ENCODE measurements at regions not wholly inside any gene's neighbourhood (a gene's known extent, or its start where the extent isn't known, plus 50 kb on each side); places are given as distances from the start of the nearest gene placed in this dataset.
"Not testable (repeated sequence)": the region's sequence is repeated elsewhere in the genome, so short reads cannot be mapped to it uniquely, and the experiment has no call there.

DNA sequence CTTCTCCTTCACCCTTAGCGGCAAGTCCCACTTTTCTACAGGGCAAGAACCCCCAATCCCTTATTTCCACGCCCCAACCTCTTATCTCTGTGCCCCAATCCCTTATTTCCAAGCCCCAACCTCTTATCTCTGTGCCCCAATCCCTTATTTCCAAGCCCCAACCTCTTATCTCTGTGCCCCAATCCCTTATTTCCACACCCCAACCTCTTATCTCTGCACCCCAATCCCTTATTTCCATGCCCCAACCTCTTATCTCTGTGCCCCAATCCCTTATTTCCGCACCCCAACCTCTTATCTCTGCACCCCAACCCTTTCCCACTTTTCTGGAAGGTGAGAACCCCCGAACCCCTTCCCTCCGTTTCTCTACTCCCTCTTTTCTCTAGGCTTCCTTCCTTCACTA is 116.1 kb upstream of the GJE1 start:
- H3K4me3 Mint-ChIP-seq; H3K9me3 Mint-ChIP-seq; H3K27ac Mint-ChIP-seq; H3K36me3 Mint-ChIP-seq; DNase-seq (ENCODE audit: low spot score in 2 of 2); ATAC-seq: not testable (repeated sequence)
- peaks cover 12% of the 10 kb centered on the region for H3K4me1 Mint-ChIP-seq

DNA sequence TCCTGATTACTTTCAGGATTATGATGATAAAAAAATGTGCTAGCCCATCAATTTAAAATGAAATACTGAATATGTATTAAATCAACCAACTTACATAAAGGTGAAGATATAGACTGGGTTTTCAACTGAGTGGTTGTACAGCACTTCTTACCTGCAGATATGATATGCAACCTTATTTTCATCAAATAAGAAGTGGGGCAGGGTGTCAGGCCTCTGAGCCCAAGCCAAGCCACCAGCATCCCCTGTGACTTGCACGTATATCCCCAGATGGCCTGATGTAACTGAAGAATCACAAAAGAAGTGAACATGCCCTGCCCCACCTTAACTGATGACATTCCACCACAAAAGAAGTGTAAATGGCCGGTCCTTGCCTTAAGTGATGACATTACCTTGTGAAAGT is 117.3 kb upstream of the GJE1 start:
- H3K4me3 Mint-ChIP-seq; DNase-seq (ENCODE audit: low spot score in 2 of 2); ATAC-seq; H3K27ac Mint-ChIP-seq; H3K36me3 Mint-ChIP-seq; H3K9me3 Mint-ChIP-seq: not testable (repeated sequence)
- H3K4me1 Mint-ChIP-seq = peaks cover 12% of the 10 kb centered on the region

DNA sequence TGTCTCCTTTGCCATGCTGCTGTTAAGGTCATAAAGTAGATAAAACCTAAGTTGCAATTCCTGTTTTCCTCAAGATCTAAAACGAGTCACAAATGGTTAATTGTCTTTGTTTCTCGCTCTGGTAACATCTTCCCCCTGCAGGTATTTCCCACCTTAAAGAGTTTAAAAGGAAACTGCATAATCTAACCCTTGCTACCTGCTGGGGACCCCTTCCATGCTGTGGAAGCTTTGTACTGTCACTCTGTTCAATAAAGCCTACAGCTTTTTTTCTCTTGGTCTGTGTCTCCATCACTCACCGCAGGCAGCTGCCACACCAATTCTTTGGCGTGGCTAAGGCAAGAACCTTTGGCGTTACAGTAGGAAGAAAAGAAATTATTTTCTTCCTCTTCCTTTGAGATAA is 117.7 kb upstream of the GJE1 start:
- Mint-ChIP-seq H3K9me3 (no peaks in the 10 kb centered on the region), H3K27ac (no peak overlapping the region), H3K4me3 (no peak overlapping the region), H3K36me3 (no peaks in the 10 kb centered on the region), H3K4me1 (peaks cover 12% of the 10 kb centered on the region)
- ATAC-seq = no peak
- no peak for DNase-seq (ENCODE audit: low spot score in 2 of 2)

DNA sequence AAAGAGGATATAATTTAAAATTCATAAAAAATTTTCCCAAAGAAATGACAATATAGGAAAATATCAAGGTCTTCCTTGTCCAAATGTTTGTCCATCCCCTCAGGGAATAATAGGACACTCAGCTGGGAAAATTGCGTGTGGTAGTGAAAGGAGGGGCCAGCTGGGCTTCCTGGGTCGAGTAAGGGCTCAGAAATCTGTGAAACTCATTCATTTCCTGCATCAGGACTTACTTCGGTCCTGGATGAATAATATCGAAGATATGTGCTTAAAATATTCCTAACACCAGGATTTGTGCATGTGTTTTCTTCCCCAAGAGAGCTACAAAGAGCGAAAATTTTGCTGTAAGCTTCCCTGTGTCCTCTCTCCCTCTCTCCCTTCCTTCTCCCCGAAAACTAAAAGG is 118.2 kb upstream of the GJE1 start:
- H3K36me3 Mint-ChIP-seq = no peaks in the 10 kb centered on the region
- no peak for ATAC-seq
- no peak overlapping the region for H3K27ac Mint-ChIP-seq
- peaks cover 12% of the 10 kb centered on the region for H3K4me1 Mint-ChIP-seq
- H3K9me3 Mint-ChIP-seq = no peaks in the 10 kb centered on the region
- no peak for DNase-seq (ENCODE audit: low spot score in 2 of 2)
- H3K4me3 Mint-ChIP-seq = no peak overlapping the region

DNA sequence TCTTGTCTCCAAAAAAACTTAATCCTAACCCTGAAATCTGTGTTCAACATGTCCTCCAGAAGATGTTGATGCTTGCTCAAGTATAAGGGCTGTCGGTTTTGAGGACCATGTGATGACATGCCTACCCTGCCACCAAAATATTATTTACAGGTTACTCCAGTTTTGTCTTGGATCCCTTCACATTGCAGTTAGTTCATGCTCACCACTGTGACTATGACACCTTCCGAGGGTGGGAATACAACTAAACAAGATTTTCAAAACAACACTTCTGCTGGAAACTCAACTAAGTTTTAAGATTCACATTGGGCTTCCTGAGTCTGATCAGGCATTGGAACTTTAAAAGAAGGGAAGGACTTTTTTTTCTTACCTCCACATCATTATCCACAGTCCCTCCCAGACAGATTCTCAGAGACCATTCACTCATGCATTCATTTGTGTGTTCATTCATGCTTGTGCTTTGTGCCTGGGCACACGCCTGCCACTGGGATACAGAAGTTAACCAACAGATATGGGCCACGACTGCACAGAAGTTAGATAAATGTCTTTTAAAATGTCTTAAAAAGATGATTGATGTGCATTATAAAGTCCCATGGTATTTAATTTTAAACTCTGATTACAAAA is 118.7 kb upstream of the GJE1 start:
- Mint-ChIP-seq H3K4me3 (no peak overlapping the region), H3K36me3 (no peaks in the 10 kb centered on the region), H3K4me1 (peaks cover 12% of the 10 kb centered on the region), H3K27ac (no peak overlapping the region), H3K9me3 (no peaks in the 10 kb centered on the region)
- no peak for ATAC-seq
- no peak for DNase-seq (ENCODE audit: low spot score in 2 of 2)

DNA sequence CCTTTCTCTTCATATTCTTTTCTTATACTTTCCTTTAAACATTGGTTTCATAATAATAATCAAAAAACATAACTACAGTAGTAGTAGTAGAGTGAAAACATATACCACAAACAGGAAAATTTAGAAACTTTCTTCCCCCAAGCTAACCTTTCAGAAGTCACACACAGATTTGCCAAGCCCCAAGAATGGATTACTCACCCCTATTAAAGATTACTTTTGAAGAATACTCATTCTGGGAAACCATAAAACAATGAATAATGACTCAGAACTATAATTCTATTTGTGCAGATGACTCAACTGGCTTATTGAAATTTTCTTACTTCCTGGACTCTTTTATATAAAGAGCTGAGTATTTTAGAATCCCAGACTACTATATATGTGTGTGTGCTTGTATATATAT is 119.4 kb upstream of the GJE1 start:
- DNase-seq (ENCODE audit: low spot score in 2 of 2) (no peak), ATAC-seq (peak; percentile 96)
- no peaks in the 10 kb centered on the region for H3K9me3 Mint-ChIP-seq
- H3K4me3 Mint-ChIP-seq = no peak overlapping the region
- H3K4me1 Mint-ChIP-seq = peaks cover 12% of the 10 kb centered on the region
- no peak overlapping the region for H3K27ac Mint-ChIP-seq
- no peaks in the 10 kb centered on the region for H3K36me3 Mint-ChIP-seq

DNA sequence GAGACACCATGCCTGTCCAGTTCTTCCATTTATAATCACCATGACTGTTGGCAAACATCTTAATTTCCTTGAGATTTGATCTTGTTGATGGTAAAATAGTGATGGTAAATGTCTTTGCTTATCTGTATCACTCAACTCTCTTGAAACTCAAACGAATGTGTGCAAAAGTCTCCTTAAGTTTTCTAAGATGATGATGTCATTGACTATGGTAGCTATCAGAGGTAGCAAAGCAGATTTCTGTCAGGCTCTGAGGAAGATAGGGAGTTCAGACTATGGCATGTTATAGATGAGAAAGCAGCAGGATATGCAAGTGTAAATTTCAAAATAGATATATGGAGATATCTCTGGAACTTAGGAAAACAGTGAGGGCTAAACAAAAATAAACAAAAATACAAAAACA is 121.0 kb upstream of the GJE1 start:
- H3K4me3 Mint-ChIP-seq = no peak overlapping the region
- no peak for DNase-seq (ENCODE audit: low spot score in 2 of 2)
- no peaks in the 10 kb centered on the region for H3K9me3 Mint-ChIP-seq
- H3K4me1 Mint-ChIP-seq = peaks cover 12% of the 10 kb centered on the region
- ATAC-seq = no peak
- H3K27ac Mint-ChIP-seq = no peak overlapping the region
- no peaks in the 10 kb centered on the region for H3K36me3 Mint-ChIP-seq

DNA sequence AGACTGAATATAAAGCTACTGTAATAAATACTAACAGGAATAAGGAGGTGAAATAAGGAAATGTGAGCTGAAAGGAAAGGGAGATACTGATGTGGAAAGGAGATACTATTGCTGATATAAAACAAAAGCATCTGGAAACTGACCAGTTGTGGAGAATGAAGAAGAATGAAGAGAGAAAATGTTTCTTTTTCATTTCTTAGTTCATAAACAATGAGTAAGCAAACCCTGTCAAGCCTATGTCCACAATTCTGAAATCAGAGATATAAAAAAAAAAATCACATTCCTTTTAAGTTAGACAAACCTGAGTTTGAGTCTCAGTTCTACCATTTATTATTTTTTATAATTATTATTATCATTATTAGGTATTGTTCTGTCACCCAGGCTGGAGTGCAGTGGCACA is 121.6 kb upstream of the GJE1 start:
- DNase-seq (ENCODE audit: low spot score in 2 of 2) (no peak), ATAC-seq (no peak)
- no peaks in the 10 kb centered on the region for H3K9me3 Mint-ChIP-seq
- peaks cover 12% of the 10 kb centered on the region for H3K4me1 Mint-ChIP-seq
- H3K4me3 Mint-ChIP-seq = no peak overlapping the region
- H3K27ac Mint-ChIP-seq = no peak overlapping the region
- H3K36me3 Mint-ChIP-seq = no peaks in the 10 kb centered on the region

DNA sequence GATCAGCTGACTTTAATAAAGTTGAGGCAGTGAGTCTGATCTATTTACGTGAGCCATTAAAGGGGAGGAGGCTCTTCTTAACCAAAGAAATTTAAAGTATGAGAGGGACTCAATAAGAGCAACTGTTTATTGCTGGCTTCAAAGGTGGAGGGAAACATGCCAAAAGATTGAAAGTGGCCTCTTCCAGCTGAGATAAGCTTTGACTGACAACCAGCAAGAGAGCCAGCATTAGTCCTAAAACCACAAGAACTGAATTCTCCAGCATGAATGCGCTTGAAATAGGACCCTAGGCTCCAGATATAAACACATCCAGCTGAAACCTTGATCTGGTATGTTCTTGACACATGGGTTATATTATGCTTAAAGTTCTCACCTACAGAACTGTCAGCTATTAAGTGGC is 123.1 kb upstream of the GJE1 start:
- Mint-ChIP-seq H3K4me1 (peaks cover 7% of the 10 kb centered on the region), H3K27ac (no peak overlapping the region), H3K9me3 (no peaks in the 10 kb centered on the region), H3K4me3 (no peak overlapping the region), H3K36me3 (no peaks in the 10 kb centered on the region)
- no peak for ATAC-seq
- DNase-seq (ENCODE audit: low spot score in 2 of 2) = no peak

DNA sequence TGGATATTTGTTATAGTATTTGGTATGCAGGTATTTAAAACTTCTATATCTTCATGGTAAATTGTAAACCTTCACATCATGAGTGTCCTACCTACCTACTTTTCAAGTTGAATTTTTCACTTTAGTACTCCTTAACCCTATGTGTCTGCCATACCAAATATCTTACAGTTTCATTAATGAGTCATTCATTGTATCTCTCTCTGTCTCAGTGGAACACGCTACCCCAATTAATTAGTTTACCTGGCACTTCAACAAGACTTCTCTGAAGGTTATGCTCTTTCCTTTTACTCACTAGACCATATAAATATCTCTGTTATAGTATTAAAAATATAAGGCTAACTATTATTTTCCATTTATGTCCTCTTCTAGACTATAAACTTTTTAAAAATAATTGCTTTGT is 123.9 kb upstream of the GJE1 start:
- ATAC-seq (no peak), DNase-seq (ENCODE audit: low spot score in 2 of 2) (no peak)
- Mint-ChIP-seq H3K36me3 (no peaks in the 10 kb centered on the region), H3K27ac (no peak overlapping the region), H3K4me1 (peaks cover 6% of the 10 kb centered on the region), H3K9me3 (no peaks in the 10 kb centered on the region), H3K4me3 (no peak overlapping the region)

DNA sequence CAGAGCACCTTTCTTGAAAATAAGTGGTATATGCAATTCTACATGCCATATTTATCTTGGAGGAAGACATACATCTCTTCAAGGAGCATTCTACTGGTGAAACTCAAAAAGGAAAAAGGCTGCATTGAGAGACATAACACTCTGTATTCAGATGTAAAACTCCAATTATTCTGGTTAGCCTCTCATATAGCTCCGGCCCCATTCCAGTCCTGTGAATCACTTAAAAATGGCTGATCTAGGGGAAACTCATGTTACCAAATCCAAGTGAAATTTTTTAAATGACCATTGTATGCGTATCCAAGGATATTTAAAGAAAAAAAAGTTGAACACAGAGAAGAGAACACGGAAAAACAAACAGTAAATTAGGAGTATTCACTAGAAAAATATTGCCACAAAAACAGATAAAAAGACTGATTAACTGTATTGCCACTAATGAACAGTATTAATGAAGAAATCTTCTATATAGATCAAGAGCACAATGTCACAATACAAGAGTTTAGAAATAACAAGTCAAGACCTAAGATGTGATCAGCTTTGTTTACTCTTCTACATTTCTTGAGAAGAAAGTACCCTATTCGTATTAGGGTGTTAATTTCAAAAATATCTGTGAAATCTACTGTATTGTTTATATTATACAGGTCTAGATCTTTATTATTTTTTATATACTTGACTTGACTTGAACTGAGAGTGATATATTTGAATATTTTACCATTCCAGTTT is 124.5 kb upstream of the GJE1 start:
- ATAC-seq (no peak), DNase-seq (ENCODE audit: low spot score in 2 of 2) (no peak)
- Mint-ChIP-seq H3K27ac (no peak overlapping the region), H3K36me3 (no peaks in the 10 kb centered on the region), H3K4me1 (peaks cover 4% of the 10 kb centered on the region), H3K9me3 (no peaks in the 10 kb centered on the region), H3K4me3 (no peak overlapping the region)

DNA sequence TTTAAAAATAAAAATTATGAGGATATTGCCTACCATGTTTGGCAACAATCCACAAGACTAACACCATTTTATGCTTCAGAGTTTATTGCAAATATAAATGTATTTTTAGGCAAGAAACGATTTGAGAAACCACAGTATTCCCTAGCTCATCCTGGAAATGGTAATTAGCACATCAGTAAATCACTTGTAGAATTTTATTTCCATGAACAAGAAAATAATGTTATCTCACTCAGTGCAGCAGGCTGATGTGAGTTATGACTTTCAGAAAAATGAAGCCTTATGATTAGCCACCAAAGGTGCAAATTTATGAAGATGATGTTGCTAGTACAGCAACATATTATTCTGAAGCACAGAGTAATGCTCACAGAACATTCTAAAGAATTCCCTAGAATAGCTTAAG is 127.7 kb upstream of the GJE1 start:
- Mint-ChIP-seq H3K27ac (no peak overlapping the region), H3K36me3 (no peaks in the 10 kb centered on the region), H3K4me1 (no peaks in the 10 kb centered on the region), H3K4me3 (no peak overlapping the region), H3K9me3 (no peaks in the 10 kb centered on the region)
- ATAC-seq (no peak), DNase-seq (ENCODE audit: low spot score in 2 of 2) (no peak)

DNA sequence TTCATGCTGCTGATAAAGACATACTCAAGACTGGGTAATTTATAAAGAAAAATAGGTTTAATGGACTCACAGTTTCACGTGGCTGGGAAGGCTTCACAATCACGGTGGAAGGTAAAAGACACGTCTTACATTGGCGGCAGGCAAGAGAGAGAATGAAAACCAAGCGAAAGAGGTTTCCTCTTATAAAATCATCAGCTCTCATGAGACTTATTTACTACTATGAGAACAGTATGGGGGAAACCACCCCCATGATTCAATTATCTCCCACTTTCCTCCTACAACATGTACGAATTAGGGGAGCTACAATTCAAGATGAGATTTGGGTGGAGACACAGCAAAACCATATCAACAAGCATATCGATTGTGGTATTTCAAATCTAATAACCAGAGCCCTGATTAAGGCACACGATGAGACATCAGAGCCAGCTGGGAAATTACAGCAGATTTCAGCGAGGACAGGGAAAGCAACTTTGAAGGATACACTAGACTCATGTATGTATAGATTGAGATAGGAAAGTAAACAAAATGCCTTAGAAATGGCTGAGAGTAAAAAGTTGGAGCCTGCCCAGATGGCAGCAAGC is 129.8 kb upstream of the GJE1 start:
- Mint-ChIP-seq H3K27ac (no peak overlapping the region), H3K4me1 (no peaks in the 10 kb centered on the region), H3K9me3 (peaks cover 5% of the 10 kb centered on the region), H3K4me3 (no peak overlapping the region), H3K36me3 (no peaks in the 10 kb centered on the region)
- no peak for ATAC-seq
- DNase-seq (ENCODE audit: low spot score in 2 of 2) = no peak

DNA sequence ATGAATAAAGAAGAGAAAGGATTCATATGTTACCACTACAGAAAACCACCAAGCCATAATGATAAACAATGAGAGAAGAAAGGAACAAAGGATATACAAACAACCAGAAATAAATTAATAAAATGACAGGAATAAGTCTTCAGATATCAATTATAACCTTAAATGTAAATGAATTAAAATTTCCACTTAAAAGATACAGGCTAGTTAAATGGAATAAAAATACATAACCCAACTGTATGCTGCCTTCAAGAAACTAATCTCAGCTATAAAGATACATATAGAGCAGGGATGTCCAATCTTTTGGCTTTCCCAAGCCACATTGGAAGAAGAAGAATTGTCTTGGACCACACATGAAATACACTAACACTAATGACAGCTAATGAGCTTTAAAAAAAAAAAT is 135.9 kb upstream of the GJE1 start:
- peaks cover 25% of the 10 kb centered on the region for H3K9me3 Mint-ChIP-seq
- H3K4me1 Mint-ChIP-seq = no peaks in the 10 kb centered on the region
- ATAC-seq (no peak), DNase-seq (ENCODE audit: low spot score in 2 of 2) (no peak)
- H3K27ac Mint-ChIP-seq = no peak overlapping the region
- H3K4me3 Mint-ChIP-seq = no peak overlapping the region
- no peaks in the 10 kb centered on the region for H3K36me3 Mint-ChIP-seq

DNA sequence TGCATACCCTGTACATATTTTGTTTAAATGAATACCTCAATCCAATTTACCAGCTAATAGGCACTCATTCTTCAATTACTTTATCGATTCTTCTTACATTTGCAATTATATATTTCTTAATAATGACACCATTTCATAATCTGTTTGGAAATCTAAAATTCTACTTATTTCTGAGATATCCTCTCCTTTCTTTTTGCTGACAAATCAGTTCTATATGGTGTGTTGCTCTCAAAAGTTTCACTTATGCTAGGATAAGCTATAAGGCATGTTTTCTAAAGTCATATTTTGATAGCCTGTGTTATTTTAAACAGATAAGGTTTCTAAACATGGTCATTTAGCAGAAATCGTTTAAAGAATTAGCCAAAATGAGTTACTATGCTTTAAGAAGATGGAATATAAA is 140.6 kb upstream of the GJE1 start:
- Mint-ChIP-seq H3K4me1 (no peaks in the 10 kb centered on the region), H3K9me3 (peaks cover 16% of the 10 kb centered on the region), H3K4me3 (no peak overlapping the region), H3K27ac (no peak overlapping the region), H3K36me3 (no peaks in the 10 kb centered on the region)
- ATAC-seq (no peak), DNase-seq (ENCODE audit: low spot score in 2 of 2) (no peak)

DNA sequence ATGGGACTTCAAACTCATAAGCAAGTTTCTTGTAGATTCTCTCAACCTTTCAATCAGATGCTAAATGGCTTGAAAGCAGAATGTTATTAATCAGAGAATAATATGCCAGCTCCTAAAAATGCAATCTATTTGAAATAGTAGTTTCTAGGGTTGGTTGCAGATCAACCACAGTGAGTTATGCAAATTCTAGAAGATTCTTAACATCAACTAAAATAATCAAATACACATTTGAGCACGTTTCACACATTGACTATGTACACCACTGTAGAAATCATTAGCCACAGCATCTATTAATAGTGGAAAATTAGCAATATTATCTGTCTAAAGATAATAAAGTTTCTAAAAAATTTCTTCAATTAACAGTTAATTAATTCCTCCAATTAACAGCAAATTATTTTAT is 141.9 kb upstream of the GJE1 start:
- H3K36me3 Mint-ChIP-seq = no peaks in the 10 kb centered on the region
- no peak for DNase-seq (ENCODE audit: low spot score in 2 of 2)
- peaks cover 10% of the 10 kb centered on the region for H3K9me3 Mint-ChIP-seq
- no peak overlapping the region for H3K27ac Mint-ChIP-seq
- no peaks in the 10 kb centered on the region for H3K4me1 Mint-ChIP-seq
- no peak overlapping the region for H3K4me3 Mint-ChIP-seq
- ATAC-seq = no peak
